Keratinocyte (primary cell): ENCODE measurements at regions not wholly inside any gene's neighbourhood (a gene's known extent, or its start where the extent isn't known, plus 50 kb on each side); places are given as distances from the start of the nearest gene placed in this dataset.

Source experiments
- CTCF ChIP-seq, 3 experiments: IDR thresholded peaks in 1 of 3; conservative IDR thresholded peaks in 1 of 3; optimal IDR thresholded peaks in 1 of 3; 2 replicates in 2 of 3; 3 replicates in 1 of 3; pipeline versions ENCODE3 to v1.5.1; 2011; ENCODE audit warnings: low read length in 3 of 3, mild to moderate bottlenecking in 3 of 3, moderate library complexity in 2 of 3, control low read depth in 1 of 3, inconsistent platforms in 1 of 3; ENCODE audit not compliant: insufficient read depth in 2 of 3; ENCODE audit errors: extremely low read depth in 1 of 3
- EZH2 ChIP-seq: IDR thresholded peaks from one replicate; pipeline ENCODE4 v1.6.1; 2012; ENCODE audit warnings: inconsistent platforms, mild to moderate bottlenecking, low read length, moderate library complexity

DNA sequence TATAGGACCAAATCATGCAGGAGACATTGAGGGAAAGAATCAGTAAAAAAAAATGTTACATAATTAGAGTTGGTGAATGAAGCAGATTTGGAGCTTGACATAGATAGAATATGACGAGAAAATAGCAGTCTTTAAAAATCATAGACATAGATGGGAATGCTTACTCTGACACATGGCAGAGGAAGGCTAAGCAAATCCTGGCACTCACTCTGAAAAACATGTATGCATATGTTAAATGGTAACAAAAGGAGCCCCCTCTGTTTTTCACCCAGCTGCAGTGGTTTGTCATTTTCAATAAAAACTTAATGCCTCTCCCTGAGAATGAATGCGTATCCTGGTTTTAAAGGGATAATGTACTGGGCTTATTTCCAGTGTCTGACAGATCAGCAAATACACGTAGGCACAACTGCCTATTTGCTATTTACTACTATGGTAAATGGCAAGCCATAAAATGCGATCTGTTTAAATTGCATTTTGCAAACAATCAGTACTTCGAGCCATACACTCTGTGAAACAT, 561.2 kb upstream of the SEL1L start:
- TF ChIP-seq CTCF (optimal IDR thresholded peaks at IDR 0.05 in 1 of 3, IDR thresholded peaks at IDR 0.05 in 1 of 3, conservative IDR thresholded peaks at IDR 0.05 in 1 of 3; ENCODE audit: extremely low read depth in 1 of 3, insufficient read depth in 2 of 3, low read length in 3 of 3) (no peak), EZH2 (no peak)
